KBM-7 (cell line): ENCODE measurements at regions not wholly inside any gene's neighbourhood (a gene's known extent, or its start where the extent isn't known, plus 50 kb on each side); places are given as distances from the start of the nearest gene placed in this dataset.

Experiments used
- DNase-seq: peaks from one replicate; pipeline ENCODE4 v3.0.0-alpha.2; 2015
- in situ Hi-C: fragments of 300-500 bp; cut with MboI; formaldehyde crosslinking; loops from 2 replicates; pipeline ENCODE4 v1.14.3; 2020; ENCODE audit warnings: low sequenced_read_pairs, low pct_unique_long_range_greater_than_20kb, mixed read lengths

GRCh38 chr11:76298255-76298654, 82.7 kb downstream of the THAP12 start:
- no peak for DNase-seq
- in situ Hi-C loops = no loop called here

- DNase-seq = no peak
- in situ Hi-C loops = no loop called here
These were observed 84.0 kb downstream of the THAP12 start for GRCh38 chr11:76296731-76297542.

GRCh38 chr11:76293189-76293631, 86.9 kb upstream of the WNT11 start:
- in situ Hi-C loops = no loop called here

GRCh38 chr11:76292583-76293188, 86.4 kb upstream of the WNT11 start:
- in situ Hi-C loops = no loop called here
- no peak for DNase-seq

More at GRCh38 chr11:76293189-76293631, 86.9 kb upstream of the WNT11 start:
- peak; percentile 12 for DNase-seq

- in situ Hi-C loops = no loop called here
- DNase-seq = no peak
These were observed 85.5 kb upstream of the WNT11 start for GRCh38 chr11:76291576-76292526.

GRCh38 chr11:76288166-76288980, 82.1 kb upstream of the WNT11 start:
- DNase-seq = peak; percentile 39
- in situ Hi-C loops = no loop called here

- in situ Hi-C loops = no loop called here
These were observed 80.9 kb upstream of the WNT11 start for GRCh38 chr11:76287227-76287626.

GRCh38 chr11:76285397-76286104, 79.2 kb upstream of the WNT11 start:
- in situ Hi-C loops = no loop called here
- DNase-seq = no peak

More at GRCh38 chr11:76287227-76287626, 80.9 kb upstream of the WNT11 start:
- no peak for DNase-seq

- in situ Hi-C loops = no loop called here
- no peak for DNase-seq
These were observed 77.9 kb upstream of the WNT11 start for GRCh38 chr11:76284161-76284560.

GRCh38 chr11:76282811-76283595, 76.7 kb upstream of the WNT11 start:
- in situ Hi-C loops = no loop called here
- no peak for DNase-seq

- in situ Hi-C loops = no loop called here
- DNase-seq = no peak
These were observed 75.9 kb upstream of the WNT11 start for GRCh38 chr11:76282172-76282571.

GRCh38 chr11:76281558-76281906, 75.2 kb upstream of the WNT11 start:
- in situ Hi-C loops = no loop called here
- DNase-seq = no peak

GRCh38 chr11:76280882-76281557, 74.7 kb upstream of the WNT11 start:
- no peak for DNase-seq
- in situ Hi-C loops = no loop called here

- in situ Hi-C loops = no loop called here
- DNase-seq = no peak
These were observed 74.0 kb upstream of the WNT11 start for GRCh38 chr11:76280151-76280881.

GRCh38 chr11:76279646-76280045, 73.3 kb upstream of the WNT11 start:
- in situ Hi-C loops = no loop called here
- no peak for DNase-seq

GRCh38 chr11:76279038-76279437, 72.7 kb upstream of the WNT11 start:
- DNase-seq = no peak
- in situ Hi-C loops = no loop called here
